Peyer's patch (tissue), 4 donors: ENCODE measurements at regions not wholly inside any gene's neighbourhood (a gene's known extent, or its start where the extent isn't known, plus 50 kb on each side); places are given as distances from the start of the nearest gene placed in this dataset.

Experiments
- POLR2A ChIP-seq, 2 donors: fragments of 450-650 bp; IDR thresholded peaks; one replicate each; pipeline ENCODE4 v1.5.1; 2017; ENCODE audit warnings: antibody characterized with exemption in 2 of 2, mild to moderate bottlenecking in 2 of 2, moderate library complexity in 2 of 2
- TF ChIP-seq, protein P1 (sequence below), 6 experiments: fragments of 450-650 bp in 4 of 6; fragments of 200-600 bp in 2 of 6; sonication (generic) in 1 of 6; IDR thresholded peaks; one replicate each; pipeline ENCODE4 v1.5.1; 2017 to 2019; ENCODE audit warnings: antibody characterized with exemption in 6 of 6, mild to moderate bottlenecking in 3 of 6, moderate library complexity in 1 of 6

DNA sequence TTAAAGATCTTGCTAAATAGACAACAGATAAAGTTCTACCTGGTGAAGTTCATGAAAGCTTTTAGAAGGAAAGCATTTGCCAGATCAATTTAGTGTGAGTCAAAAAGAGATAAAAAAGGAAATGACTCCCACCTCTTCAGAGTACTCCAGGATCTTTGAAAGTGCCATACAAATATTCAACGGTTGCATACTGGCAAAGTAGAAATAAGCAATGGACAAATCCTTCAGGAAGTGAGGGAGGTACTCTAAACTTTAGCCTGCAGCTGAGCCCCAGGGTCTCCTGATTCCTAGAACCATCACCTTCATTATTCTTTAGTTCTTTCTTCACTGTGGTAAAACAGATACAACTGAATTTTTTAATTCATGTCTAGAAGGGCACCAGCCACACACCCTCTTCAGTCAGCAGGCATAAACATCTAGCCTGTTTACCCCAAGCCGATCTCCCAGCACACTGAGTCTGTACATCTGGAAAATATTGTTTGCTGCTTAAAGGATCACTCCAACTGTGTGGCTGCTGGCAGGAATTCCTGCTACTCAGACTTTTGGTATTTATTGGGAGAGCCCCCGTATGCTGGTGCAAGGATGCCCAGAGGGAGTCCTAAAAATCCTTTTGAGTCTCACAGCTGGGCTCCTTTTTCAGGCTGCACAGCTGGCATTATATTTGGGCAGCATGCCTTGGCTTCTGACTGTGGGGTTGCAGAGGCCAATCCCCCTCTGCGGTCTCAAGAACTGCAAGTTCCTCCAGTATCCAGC is 72.3 kb upstream of the SESTD1 start:
- TF ChIP-seq, protein P1, sequence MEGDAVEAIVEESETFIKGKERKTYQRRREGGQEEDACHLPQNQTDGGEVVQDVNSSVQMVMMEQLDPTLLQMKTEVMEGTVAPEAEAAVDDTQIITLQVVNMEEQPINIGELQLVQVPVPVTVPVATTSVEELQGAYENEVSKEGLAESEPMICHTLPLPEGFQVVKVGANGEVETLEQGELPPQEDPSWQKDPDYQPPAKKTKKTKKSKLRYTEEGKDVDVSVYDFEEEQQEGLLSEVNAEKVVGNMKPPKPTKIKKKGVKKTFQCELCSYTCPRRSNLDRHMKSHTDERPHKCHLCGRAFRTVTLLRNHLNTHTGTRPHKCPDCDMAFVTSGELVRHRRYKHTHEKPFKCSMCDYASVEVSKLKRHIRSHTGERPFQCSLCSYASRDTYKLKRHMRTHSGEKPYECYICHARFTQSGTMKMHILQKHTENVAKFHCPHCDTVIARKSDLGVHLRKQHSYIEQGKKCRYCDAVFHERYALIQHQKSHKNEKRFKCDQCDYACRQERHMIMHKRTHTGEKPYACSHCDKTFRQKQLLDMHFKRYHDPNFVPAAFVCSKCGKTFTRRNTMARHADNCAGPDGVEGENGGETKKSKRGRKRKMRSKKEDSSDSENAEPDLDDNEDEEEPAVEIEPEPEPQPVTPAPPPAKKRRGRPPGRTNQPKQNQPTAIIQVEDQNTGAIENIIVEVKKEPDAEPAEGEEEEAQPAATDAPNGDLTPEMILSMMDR (IDR thresholded peaks at IDR 0.05), result no peak
- no peak for TF ChIP-seq POLR2A (IDR thresholded peaks at IDR 0.05)
